ENCODE measurements at regions not wholly inside any gene's neighbourhood (a gene's known extent, or its start where the extent isn't known, plus 50 kb on each side); places are given as distances from the start of the nearest gene placed in this dataset.
"Not testable (repeated sequence)": the region's sequence is repeated elsewhere in the genome, so short reads cannot be mapped to it uniquely, and the experiment has no call there.

DNA sequence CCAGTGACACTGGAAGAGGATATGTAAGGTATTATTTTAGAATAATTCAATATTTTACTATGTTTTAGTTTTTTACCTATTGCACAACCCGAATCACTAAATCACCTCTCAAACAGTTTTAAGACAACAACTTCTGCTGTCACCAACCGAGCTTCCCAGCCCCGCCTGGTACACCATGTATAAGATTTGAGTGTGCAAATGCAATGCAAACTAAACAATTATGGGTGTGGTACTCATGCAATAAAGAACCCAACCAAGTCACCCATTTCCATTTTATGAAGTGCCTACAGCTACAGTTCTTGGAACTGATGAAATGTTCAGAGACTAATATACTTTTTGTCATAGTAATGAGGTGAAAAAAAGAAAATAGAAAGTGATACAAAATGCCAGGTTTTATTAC lies 256.2 kb downstream of the TAFA4 start:
- H4K20me1 ChIP-seq = no peaks in the 10 kb centered on the region
- no peak overlapping the region for H3K4me2 ChIP-seq
- TF ChIP-seq Cebpa-rat (IDR thresholded peaks at IDR 0.05) = peak in 2 of 11 experiments; percentile 14 to 27; a peak in 1 of 22 replicates
- no peak overlapping the region for H3K9ac ChIP-seq
- H3K27me3 ChIP-seq = no peaks in the 10 kb centered on the region
- no peaks in the 10 kb centered on the region for H3K4me1 ChIP-seq
- no peak overlapping the region for H3K27ac ChIP-seq
- H3K9me3 ChIP-seq (replicated peaks in 1 of 11) = no peaks in the 10 kb centered on the region
- no peak overlapping the region for H3K4me3 ChIP-seq
- H3K36me3 ChIP-seq = no peaks in the 10 kb centered on the region

DNA sequence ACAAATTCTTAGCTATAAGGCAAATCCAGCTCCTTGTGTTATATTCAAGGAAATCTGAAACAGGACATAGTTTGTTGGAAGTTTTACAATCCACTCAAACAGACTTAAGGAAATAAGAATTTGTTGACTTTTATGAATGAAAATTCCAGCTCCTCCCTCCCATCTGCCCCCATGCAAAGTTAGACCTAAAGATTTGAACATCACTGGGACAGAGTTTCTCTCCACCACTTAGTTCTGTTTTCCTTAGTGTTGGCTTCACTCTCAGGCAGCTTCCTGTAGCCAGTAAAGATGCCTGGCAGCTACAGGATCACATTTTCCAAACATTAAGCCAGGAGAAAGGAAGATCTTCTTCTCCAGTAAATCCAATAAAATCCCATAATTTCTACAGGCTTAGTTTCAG lies 265.0 kb downstream of the TAFA4 start:
- TF ChIP-seq Cebpa-rat (IDR thresholded peaks at IDR 0.05) = no peak
- Histone ChIP-seq H3K27ac (no peak overlapping the region), H3K9ac (no peak overlapping the region), H3K9me3 (replicated peaks in 1 of 11) (no peaks in the 10 kb centered on the region; a peak in 2 of 22 replicates), H3K4me1 (peaks cover 0 to 7% (median 0%) of the 10 kb centered on the region in 10 experiments; a peak in 1 of 20 replicates), H4K20me1 (no peaks in the 10 kb centered on the region), H3K4me2 (no peak overlapping the region), H3K27me3 (no peaks in the 10 kb centered on the region), H3K36me3 (no peaks in the 10 kb centered on the region), H3K4me3 (no peak overlapping the region)

DNA sequence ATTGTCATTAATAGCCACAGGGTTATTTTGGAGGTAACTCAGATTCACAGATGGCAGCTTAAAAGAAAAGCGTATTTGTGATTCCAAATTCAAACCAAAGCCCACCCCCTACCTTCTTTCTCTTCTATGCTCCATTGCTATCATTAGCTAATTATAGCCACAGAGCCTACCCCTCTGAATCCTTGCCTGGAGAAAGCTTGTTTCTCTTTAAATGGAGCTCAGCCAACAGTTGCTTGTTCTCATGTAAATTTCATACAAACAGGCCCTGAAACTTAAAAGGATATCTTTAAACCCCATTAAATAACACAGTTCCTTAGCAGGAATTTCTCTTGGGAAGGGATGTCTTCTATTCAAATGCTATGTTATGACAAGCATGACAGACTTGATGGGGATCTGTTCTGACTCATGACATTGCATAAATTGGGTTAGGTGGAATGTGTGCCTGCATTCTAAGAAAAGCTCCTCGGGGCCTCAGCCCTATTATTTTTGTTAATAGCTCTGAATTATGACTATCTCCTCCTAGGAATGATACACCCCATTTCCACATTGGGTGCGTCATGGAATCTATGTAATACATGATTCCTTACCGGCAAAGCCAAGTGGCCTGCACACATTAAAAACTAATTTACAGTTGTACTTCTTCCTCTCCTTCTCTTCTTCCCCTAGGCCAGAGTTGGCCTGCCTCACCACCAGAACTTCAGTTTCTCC lies 265.8 kb downstream of the TAFA4 start:
- peaks cover 0 to 7% (median 0%) of the 10 kb centered on the region in 10 experiments; a peak in 1 of 20 replicates for H3K4me1 ChIP-seq
- no peaks in the 10 kb centered on the region for H4K20me1 ChIP-seq
- H3K9me3 ChIP-seq (replicated peaks in 1 of 11) = no peaks in the 10 kb centered on the region; a peak in 2 of 22 replicates
- H3K27ac ChIP-seq = no peak overlapping the region
- no peaks in the 10 kb centered on the region for H3K27me3 ChIP-seq
- no peak overlapping the region for H3K4me3 ChIP-seq
- no peak for TF ChIP-seq Cebpa-rat (IDR thresholded peaks at IDR 0.05)
- no peak overlapping the region for H3K4me2 ChIP-seq
- no peaks in the 10 kb centered on the region for H3K36me3 ChIP-seq
- H3K9ac ChIP-seq = no peak overlapping the region

DNA sequence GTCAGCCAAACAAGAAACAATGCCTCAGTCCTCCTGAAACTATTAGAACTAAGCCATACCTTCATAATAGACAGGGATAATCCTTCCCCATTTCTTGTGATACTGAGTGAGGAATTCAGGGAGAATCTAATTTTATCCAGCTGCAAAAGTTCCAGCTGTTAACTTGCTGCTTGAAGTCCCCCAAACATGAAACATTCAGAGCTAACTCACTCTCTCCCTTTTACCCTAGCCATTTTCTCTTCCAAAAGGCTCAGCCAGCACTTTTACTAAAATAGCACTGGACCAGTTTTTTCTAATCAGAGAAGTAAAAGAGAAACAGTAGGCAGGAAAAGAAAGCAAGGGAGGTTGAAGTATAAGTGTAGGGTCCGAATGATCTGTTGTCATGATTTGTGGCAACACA lies 268.1 kb downstream of the TAFA4 start:
- H3K27ac ChIP-seq = no peak overlapping the region
- peaks cover 0 to 7% (median 0%) of the 10 kb centered on the region in 10 experiments; a peak in 1 of 20 replicates for H3K4me1 ChIP-seq
- H3K9me3 ChIP-seq (replicated peaks in 1 of 11) = no peaks in the 10 kb centered on the region; a peak in 2 of 22 replicates
- no peaks in the 10 kb centered on the region for H3K36me3 ChIP-seq
- H4K20me1 ChIP-seq = no peaks in the 10 kb centered on the region
- H3K4me3 ChIP-seq = no peak overlapping the region
- no peak overlapping the region for H3K4me2 ChIP-seq
- H3K27me3 ChIP-seq = no peaks in the 10 kb centered on the region
- no peak overlapping the region for H3K9ac ChIP-seq
- TF ChIP-seq Cebpa-rat (IDR thresholded peaks at IDR 0.05) = no peak

DNA sequence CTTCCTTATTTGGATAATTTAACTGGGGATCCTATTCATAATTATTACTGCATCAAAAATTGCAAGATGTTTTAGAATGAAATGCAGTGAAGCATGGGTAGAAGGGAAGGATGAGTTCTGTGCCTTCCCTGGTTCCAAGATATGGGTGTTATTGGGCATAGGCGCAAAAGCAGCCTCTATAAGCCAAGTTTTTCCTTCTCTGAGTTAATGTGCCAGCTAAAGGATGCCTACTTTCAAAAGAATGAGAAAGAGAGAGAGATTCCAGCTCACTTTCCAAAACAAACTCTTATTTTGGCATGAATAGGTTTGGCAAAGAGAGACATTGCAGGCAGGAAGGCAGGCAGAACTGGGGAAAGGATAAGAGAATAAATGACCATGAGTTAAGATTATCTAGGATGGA lies 270.2 kb downstream of the TAFA4 start:
- Histone ChIP-seq H3K36me3 (no peaks in the 10 kb centered on the region), H4K20me1 (no peaks in the 10 kb centered on the region), H3K4me1 (0 out of 20 replicates have a peak, but pooled peaks cover 0 to 7% (median 0%) of the 10 kb centered on the region in 10 experiments), H3K9ac (no peak overlapping the region), H3K27me3 (no peaks in the 10 kb centered on the region), H3K4me2 (no peak overlapping the region), H3K9me3 (replicated peaks in 1 of 11) (no peaks in the 10 kb centered on the region; a peak in 1 of 22 replicates), H3K27ac (no peak overlapping the region), H3K4me3 (no peak overlapping the region)
- TF ChIP-seq Cebpa-rat (IDR thresholded peaks at IDR 0.05) = no peak

DNA sequence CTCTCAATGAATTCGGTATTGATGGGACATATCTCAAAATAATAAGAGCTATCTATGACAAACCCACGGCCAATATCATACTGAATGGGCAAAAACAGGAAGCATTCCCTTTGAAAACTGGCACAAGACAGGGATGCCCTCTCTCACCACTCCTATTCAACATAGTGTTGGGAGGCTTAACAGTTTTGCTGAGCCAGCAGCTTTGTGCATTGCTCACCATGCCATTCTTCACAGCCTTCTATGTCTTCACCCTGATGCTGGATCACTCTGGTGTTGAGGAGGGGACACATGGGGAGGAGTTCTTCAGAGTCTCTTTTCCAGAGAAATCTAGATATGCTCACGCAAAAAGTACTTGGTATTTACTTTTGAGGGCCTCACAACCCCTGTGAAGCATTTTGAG lies 281.7 kb downstream of the TAFA4 start:
- H3K27me3 ChIP-seq; H3K4me2 ChIP-seq; H3K4me3 ChIP-seq; H3K36me3 ChIP-seq; H3K9me3 ChIP-seq (replicated peaks in 1 of 11); H4K20me1 ChIP-seq; H3K9ac ChIP-seq: not testable (repeated sequence)
- Histone ChIP-seq H3K27ac (peak overlapping the region in 1 of 11 experiments; percentile 26; a peak in 1 of 22 replicates), H3K4me1 (peaks cover 0 to 39% (median 22%) of the 10 kb centered on the region in 10 experiments; a peak in 11 of 20 replicates)

DNA sequence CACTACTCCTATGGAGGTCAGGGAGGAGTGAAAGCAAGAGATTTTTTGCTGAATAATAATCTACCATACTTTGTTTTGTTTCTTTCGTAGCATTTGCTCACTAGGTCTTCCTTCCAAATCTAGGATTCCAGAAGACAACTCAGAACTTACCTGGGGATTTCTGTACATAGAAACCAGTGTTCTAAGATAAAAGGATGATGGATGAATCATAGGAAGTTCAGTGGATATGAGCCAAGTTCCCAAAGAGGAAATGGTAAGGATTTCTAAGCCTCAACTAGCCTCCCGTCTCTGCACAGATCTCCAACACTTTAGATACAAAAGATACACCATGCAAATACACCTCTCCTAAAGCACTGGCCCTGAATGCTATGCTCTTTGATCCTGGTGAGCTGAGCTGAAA lies 283.9 kb downstream of the TAFA4 start:
- no peak for TF ChIP-seq Cebpa-rat (IDR thresholded peaks at IDR 0.05)
- no peaks in the 10 kb centered on the region for H3K36me3 ChIP-seq
- no peak overlapping the region for H3K27ac ChIP-seq
- no peaks in the 10 kb centered on the region for H4K20me1 ChIP-seq
- no peaks in the 10 kb centered on the region for H3K27me3 ChIP-seq
- H3K9ac ChIP-seq = no peak overlapping the region
- H3K4me1 ChIP-seq = peaks cover 0 to 30% (median 19%) of the 10 kb centered on the region in 10 experiments; a peak in 11 of 20 replicates
- H3K4me3 ChIP-seq = no peak overlapping the region
- H3K9me3 ChIP-seq (replicated peaks in 1 of 11) = no peaks in the 10 kb centered on the region; a peak in 1 of 22 replicates
- H3K4me2 ChIP-seq = no peak overlapping the region

DNA sequence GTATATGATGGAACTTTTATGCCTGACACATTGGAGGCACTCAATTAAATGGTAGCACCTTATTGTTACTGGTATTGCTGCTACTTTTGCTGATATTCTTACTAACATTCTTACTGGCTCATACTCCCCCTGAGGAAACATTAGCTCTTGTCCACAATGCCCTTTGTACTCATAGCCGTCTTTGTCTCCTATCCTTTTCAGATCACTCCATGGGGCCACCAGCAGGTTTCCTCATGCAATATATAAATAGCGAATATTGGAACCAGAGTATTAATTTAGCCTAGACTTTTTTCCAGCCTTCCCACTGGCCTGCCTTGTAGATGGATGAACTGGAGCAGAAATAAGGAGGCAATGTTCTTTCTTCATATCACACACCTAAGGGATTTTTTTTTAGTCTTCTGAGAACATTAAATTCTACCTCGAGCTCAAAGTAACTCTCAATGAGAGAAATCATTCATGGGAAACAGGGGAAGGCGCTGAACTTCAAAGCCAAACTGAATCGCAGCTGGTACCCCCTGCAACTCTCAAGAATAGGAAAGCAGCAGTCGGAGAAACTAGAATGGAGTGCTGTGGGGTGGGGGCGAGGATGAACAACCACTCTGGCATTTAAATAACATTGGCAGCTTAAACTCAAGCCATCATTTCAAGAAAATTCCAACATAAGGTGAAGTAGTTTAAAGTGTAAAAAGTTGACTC lies 300.3 kb downstream of the TAFA4 start:
- Histone ChIP-seq H3K9me3 (replicated peaks in 1 of 11) (peaks cover 0 to 5% (median 0%) of the 10 kb centered on the region in 11 experiments; a peak in 2 of 22 replicates), H3K27me3 (no peaks in the 10 kb centered on the region), H3K4me3 (no peak overlapping the region), H3K36me3 (no peaks in the 10 kb centered on the region), H3K4me1 (no peaks in the 10 kb centered on the region), H3K27ac (no peak overlapping the region), H4K20me1 (no peaks in the 10 kb centered on the region), H3K9ac (no peak overlapping the region), H3K4me2 (no peak overlapping the region)
- TF ChIP-seq Cebpa-rat (IDR thresholded peaks at IDR 0.05) = no peak

DNA sequence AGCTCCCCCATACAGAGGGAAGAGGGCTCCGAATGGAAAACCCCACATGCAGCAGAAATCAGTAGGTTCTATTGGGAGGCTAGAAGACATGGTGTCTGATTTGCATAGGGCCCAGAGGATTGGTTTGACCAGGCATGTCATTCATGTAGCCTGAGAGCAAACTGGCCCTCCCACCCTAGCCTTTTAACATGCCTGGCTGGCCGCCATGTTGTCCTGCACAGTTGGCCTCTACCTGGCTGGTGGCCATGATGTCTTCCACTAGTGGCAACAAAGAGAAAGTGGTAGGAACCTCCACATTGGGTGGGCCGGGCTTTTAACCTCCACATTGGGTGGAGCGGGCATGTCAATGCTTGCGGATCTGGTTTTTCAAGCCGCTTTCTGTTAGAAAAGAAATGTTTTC lies 312.1 kb downstream of the TAFA4 start:
- TF ChIP-seq Cebpa-rat (IDR thresholded peaks at IDR 0.05) = no peak
- Histone ChIP-seq H3K9ac (no peak overlapping the region), H4K20me1 (no peaks in the 10 kb centered on the region), H3K4me2 (no peak overlapping the region), H3K4me1 (no peaks in the 10 kb centered on the region), H3K9me3 (replicated peaks in 1 of 11) (peaks cover 0 to 4% (median 0%) of the 10 kb centered on the region in 11 experiments; a peak in 1 of 22 replicates), H3K27ac (no peak overlapping the region), H3K4me3 (no peak overlapping the region), H3K27me3 (no peaks in the 10 kb centered on the region), H3K36me3 (no peaks in the 10 kb centered on the region)
